A673 (cell line): ENCODE measurements at regions not wholly inside any gene's neighbourhood (a gene's known extent, or its start where the extent isn't known, plus 50 kb on each side); places are given as distances from the start of the nearest gene placed in this dataset.

Experiments used
- BruUV-seq: library from RNA; stranded (reverse); fragments of 400-500 nt; replicated peaks from 2 replicates; lab custom pipeline; 2021; lab: Mats Ljungman, UMichigan
- CTCF ChIA-PET: fragments of 300-600 bp; sonication (Branson Sonifier 250); formaldehyde crosslinking; loops from one replicate; lab custom pipeline; 2022; ENCODE audit warnings: antibody characterized with exemption; lab: Charles Lee
- POLR2A ChIA-PET: fragments of 300-600 bp; sonication (Branson Sonifier 250); formaldehyde crosslinking; loops from one replicate; lab custom pipeline; 2022; ENCODE audit warnings: antibody characterized with exemption; ENCODE audit not compliant: low non-redundant PET; lab: Charles Lee
- DNase-seq: peaks from one replicate; pipeline ENCODE4 v3.0.0-alpha.2; 2015; ENCODE audit warnings: low spot score
- H3K27ac ChIP-seq: fragments of 200-600 bp; sonication (generic); 2 replicates; pipeline ENCODE4 v1.5.1; 2016; ENCODE audit warnings: mixed run types, low read depth, mild to moderate bottlenecking, mixed read lengths, antibody characterized with exemption, low read length; ENCODE audit not compliant: poor library complexity, severe bottlenecking
- H3K27me3 ChIP-seq: fragments of 200-600 bp; sonication (generic); replicated peaks from 2 replicates; pipeline ENCODE4 v1.6.1; 2017; ENCODE audit warnings: mixed run types, low read depth, mild to moderate bottlenecking, mixed read lengths, antibody characterized with exemption, low read length; ENCODE audit not compliant: insufficient read depth, poor library complexity
- H3K36me3 ChIP-seq: fragments of 200-600 bp; sonication (generic); 2 replicates; pipeline ENCODE4 v1.6.1; 2016; ENCODE audit warnings: mixed run types, mild to moderate bottlenecking, mixed read lengths, antibody characterized with exemption, low read length; ENCODE audit not compliant: insufficient read depth, poor library complexity, severe bottlenecking
- H3K4me1 ChIP-seq: fragments of 200-600 bp; sonication (generic); 2 replicates; pipeline ENCODE4 v1.6.1; 2017; ENCODE audit warnings: mixed run types, mild to moderate bottlenecking, mixed read lengths, antibody characterized with exemption, low read length; ENCODE audit not compliant: insufficient read depth, poor library complexity, severe bottlenecking
- H3K4me3 ChIP-seq: fragments of 200-600 bp; sonication (generic); 2 replicates; pipeline ENCODE4 v1.5.1; 2016; ENCODE audit warnings: low read depth, mixed run types, mild to moderate bottlenecking, mixed read lengths, low read length; ENCODE audit not compliant: poor library complexity, severe bottlenecking
- H3K9me3 ChIP-seq: fragments of 200-600 bp; sonication (generic); 2 replicates; pipeline ENCODE4 v1.6.1; 2016; ENCODE audit warnings: mixed run types, low read depth, mild to moderate bottlenecking, mixed read lengths, antibody characterized with exemption, low read length; ENCODE audit not compliant: poor library complexity, severe bottlenecking
- EZH2 ChIP-seq: fragments of 200-600 bp; sonication (generic); IDR thresholded peaks from 2 replicates; pipeline ENCODE4 v1.6.1; 2017; ENCODE audit warnings: borderline replicate concordance, low read depth, mild to moderate bottlenecking, mixed read lengths, antibody characterized with exemption, low read length; ENCODE audit not compliant: poor library complexity, severe bottlenecking
- intact Hi-C: fragments of 100-400 bp; cut with micrococcal nuclease; formaldehyde crosslinking; loops from one replicate; pipeline ENCODE4 v1.10.0; 2022; ENCODE audit not compliant: unreplicated experiment
- TF ChIP-seq, protein P1 (sequence below): fragments of 300-800, 200-600 bp; sonication (generic); conservative IDR thresholded peaks from 2 replicates; pipeline ENCODE4 v1.5.1; 2017; ENCODE audit warnings: low read depth, mild to moderate bottlenecking, antibody characterized with exemption, low read length, moderate library complexity, mixed read lengths

DNA sequence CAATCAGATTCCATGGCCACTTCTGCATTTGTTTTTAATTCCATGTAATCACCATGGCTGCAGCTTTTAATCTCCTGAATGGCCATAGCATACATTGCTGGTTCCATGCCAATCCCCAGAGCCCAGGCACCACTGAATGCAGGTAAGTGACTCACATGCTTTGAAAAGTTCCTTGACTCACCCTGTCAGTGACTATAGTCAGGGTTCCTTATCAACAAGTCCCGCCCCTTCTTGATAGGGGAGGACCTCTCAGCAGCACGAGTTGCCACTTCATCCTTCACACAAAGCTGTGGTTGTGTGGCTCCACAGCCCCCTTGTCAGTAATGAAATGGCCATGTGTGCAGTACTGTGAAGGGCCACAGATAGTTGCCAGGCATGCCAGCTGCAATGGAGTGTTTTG is 516.6 kb downstream of the PPARGC1A start:
- ChIA-PET CTCF (no interaction called here), POLR2A (no interaction called here)
- Histone ChIP-seq H3K9me3 (peaks cover 14% of the 10 kb centered on the region), H3K4me3 (no peak overlapping the region), H3K4me1 (no peaks in the 10 kb centered on the region), H3K27ac (no peak overlapping the region), H3K36me3 (no peaks in the 10 kb centered on the region), H3K27me3 (no peaks in the 10 kb centered on the region)
- intact Hi-C loops = no loop called here
- no TSS peak for BruUV-seq
- TF ChIP-seq, protein P1, sequence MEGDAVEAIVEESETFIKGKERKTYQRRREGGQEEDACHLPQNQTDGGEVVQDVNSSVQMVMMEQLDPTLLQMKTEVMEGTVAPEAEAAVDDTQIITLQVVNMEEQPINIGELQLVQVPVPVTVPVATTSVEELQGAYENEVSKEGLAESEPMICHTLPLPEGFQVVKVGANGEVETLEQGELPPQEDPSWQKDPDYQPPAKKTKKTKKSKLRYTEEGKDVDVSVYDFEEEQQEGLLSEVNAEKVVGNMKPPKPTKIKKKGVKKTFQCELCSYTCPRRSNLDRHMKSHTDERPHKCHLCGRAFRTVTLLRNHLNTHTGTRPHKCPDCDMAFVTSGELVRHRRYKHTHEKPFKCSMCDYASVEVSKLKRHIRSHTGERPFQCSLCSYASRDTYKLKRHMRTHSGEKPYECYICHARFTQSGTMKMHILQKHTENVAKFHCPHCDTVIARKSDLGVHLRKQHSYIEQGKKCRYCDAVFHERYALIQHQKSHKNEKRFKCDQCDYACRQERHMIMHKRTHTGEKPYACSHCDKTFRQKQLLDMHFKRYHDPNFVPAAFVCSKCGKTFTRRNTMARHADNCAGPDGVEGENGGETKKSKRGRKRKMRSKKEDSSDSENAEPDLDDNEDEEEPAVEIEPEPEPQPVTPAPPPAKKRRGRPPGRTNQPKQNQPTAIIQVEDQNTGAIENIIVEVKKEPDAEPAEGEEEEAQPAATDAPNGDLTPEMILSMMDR = no peak
- no peak for TF ChIP-seq EZH2
- no peak for DNase-seq

DNA sequence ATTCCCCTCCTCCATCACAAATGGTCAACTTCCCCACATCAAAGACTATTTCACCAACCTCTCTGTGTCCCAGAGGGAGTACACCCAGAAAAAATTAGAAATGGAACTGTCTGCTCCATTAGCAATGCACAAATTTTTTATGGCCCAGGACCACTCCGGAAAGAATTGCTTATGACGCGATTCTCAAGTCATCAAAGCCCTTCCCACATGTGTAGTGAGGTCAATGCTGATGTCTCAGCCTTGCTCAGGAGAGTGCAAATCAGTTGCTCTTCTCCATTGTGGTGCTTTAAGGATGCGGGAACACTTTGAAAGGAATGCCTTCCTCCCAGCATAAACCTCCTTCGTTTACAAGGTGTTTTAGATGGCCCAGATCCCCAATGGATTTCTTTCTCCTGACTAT is 518.3 kb downstream of the PPARGC1A start:
- Histone ChIP-seq H3K27ac (no peak overlapping the region), H3K4me3 (no peak overlapping the region), H3K9me3 (peaks cover 14% of the 10 kb centered on the region), H3K4me1 (no peaks in the 10 kb centered on the region), H3K27me3 (no peaks in the 10 kb centered on the region), H3K36me3 (no peaks in the 10 kb centered on the region)
- DNase-seq = no peak
- no TSS peak for BruUV-seq
- intact Hi-C loops = no loop called here
- CTCF ChIA-PET = no interaction called here
- POLR2A ChIA-PET = no interaction called here
- TF ChIP-seq, protein P1 = no peak
- TF ChIP-seq EZH2 = no peak

DNA sequence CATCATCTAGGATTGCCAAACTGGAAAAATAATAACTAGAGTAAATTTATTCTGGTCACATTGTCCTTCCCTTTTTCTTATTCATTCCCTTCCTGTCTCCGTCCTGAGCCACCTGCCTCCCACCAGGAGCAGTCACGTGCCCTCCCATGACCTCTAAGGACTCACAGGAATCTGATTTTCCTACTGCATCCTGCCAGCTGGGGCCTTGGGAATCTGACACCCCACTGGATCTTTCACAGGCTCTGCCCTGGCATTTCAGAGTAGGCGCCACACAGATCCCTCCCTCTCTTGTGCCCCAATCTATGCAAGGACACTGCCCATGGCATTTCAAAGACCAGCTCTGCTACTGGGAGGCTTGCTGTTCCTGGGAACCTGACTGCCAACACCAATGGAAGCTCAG is 520.5 kb downstream of the PPARGC1A start:
- BruUV-seq = no TSS peak
- peaks cover 14% of the 10 kb centered on the region for H3K9me3 ChIP-seq
- H3K27ac ChIP-seq = no peak overlapping the region
- no peak for TF ChIP-seq EZH2
- TF ChIP-seq, protein P1 = no peak
- CTCF ChIA-PET = no interaction called here
- DNase-seq = no peak
- intact Hi-C loops = no loop called here
- H3K36me3 ChIP-seq = no peaks in the 10 kb centered on the region
- POLR2A ChIA-PET = no interaction called here
- H3K27me3 ChIP-seq = no peaks in the 10 kb centered on the region
- H3K4me1 ChIP-seq = no peaks in the 10 kb centered on the region
- H3K4me3 ChIP-seq = no peak overlapping the region
